H7 (cell line): ENCODE measurements at regions not wholly inside any gene's neighbourhood (a gene's known extent, or its start where the extent isn't known, plus 50 kb on each side); places are given as distances from the start of the nearest gene placed in this dataset.
A peak's percentile ranks its signal among the peaks of the same experiment; 100 is the strongest.

Experiments used
- DNase-seq: peaks from one replicate; pipeline ENCODE4 v3.0.0; 2012
- H3K27me3 ChIP-seq: 2 replicates; pipeline ENCODE4 v1.6.0; 2011; ENCODE audit warnings: mild to moderate bottlenecking, low read length; ENCODE audit not compliant: control insufficient read depth, insufficient read depth
- H3K36me3 ChIP-seq: replicated peaks from 2 replicates; pipeline ENCODE4 v1.5.1; 2011; ENCODE audit warnings: low read length; ENCODE audit not compliant: control insufficient read depth, insufficient read depth
- H3K4me3 ChIP-seq: 2 replicates; pipeline ENCODE4 v1.5.1; 2011; ENCODE audit warnings: low read depth, mild to moderate bottlenecking, control low read depth, low read length, moderate library complexity; ENCODE audit not compliant: insufficient read depth

DNA sequence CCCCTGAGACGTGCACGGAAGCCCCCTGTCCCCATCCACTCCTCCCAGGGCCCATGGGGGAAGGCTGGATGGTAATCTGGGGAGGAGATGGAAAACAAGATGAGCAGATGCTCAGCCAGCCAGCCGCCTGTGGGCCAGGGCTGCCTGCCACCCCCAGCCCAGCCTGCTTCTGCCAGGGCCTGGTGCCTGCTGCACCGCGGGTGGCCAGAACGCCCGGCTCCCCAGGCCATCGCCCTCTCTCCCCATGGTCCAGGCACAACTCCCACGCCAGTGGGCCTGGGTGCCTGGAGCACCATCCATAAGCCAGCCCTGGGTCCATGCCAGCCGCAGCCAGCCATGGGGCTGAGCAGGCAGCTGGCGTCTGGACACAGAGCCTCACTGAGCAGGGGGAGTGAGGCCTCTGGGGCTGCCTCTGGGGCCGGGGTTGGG lies 57.2 kb upstream of the ELN start:
- no peaks in the 10 kb centered on the region for H3K27me3 ChIP-seq
- peak; percentile 51 for DNase-seq
- H3K4me3 ChIP-seq, result no peak overlapping the region
- no peaks in the 10 kb centered on the region for H3K36me3 ChIP-seq

DNA sequence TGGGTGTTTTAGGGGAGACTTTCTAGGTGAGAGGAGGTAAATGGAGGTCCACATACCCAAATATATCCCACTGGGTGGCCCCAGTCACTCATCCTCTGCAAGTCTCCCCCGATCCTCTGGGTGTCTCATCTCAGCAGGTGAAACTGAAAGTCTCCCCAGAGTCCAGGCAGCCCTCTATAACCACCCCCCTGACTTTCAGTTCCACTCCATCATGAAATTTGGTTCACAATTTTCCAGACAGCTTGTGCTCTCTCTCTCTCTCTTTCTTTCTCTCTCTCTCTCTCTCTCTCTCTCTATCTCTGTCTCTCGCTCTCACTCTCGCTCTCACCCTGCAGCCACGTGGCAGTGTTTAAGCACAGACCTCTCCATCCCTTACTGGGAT lies 56.7 kb upstream of the ELN start:
- no peak for DNase-seq
- H3K27me3 ChIP-seq, result no peaks in the 10 kb centered on the region
- no peak overlapping the region for H3K4me3 ChIP-seq
- no peaks in the 10 kb centered on the region for H3K36me3 ChIP-seq

DNA sequence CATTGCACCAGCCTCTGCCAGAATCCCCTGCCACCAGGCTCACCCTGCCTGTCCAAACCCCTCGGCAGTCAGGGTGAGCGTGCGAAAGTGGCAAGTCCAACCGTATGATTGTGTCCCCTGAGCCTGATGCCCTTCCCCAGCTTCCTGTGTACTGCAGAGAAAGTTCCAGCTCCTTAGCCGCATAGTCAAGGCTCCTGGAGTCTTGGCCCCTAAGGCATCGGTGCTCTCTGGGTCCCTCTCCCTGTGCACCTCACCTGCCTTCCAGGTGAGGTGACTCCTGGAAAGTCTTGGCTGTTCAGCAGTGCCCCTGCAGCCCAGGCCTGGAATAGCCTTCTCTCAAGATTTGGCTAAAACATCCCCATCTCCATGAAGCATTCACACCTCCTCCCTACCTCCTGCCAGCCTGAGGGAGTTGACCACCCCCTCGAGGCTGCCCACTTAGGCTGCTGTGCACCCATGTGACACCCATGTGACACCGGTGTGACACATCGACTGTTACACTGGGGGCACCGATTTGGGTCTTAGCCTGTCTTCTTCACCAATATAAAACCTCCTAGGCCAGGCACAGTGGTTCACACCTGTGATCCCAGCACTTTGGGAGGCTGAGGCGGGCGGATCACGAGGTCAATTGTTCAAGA lies 56.1 kb upstream of the ELN start:
- Histone ChIP-seq H3K4me3 (no peak overlapping the region), H3K27me3 (no peaks in the 10 kb centered on the region), H3K36me3 (no peaks in the 10 kb centered on the region)
- DNase-seq, result peak; percentile 92

DNA sequence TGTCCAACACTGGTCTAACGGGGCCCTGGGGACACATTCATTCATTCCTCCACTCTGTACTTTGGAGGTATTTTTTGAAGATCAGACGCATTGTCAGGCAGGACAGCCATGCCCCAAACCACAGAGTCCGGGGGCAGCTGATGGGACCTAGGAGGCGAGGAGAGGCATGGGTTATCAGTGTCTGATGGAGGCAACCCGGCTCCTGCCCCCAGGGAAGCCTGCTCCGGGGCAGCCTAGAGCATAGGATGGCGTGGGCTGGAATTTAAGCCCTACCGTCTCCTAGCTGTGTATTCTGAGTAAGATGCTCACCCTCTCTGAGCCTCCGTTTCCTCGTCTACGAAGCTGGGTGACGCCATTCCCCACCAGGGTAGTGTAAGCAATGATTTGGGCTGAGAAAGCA lies 55.4 kb upstream of the ELN start:
- no peak for DNase-seq
- no peaks in the 10 kb centered on the region for H3K27me3 ChIP-seq

DNA sequence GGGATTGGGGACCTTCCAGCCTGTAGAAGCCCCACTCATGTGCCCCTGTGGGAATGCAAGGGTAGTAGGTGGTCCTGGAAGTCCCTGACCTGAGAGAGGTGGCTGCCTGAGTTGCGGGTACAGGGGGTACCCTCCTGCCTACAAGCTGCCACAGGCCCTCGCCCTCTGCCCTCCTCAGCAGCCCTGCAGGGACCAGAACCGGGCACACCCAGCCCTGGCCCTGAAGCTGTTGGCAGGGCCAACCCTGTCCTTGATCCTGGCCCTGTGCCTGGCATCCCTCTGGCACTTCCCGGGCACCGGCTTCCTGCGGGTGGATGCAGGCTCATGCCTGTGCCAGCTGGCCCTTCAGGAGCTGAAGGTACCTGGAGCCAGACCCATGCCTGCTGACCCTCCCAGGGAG lies 54.9 kb upstream of the ELN start:
- Histone ChIP-seq H3K4me3 (no peak overlapping the region), H3K27me3 (no peaks in the 10 kb centered on the region), H3K36me3 (no peaks in the 10 kb centered on the region)
- no peak for DNase-seq

More for the DNA sequence above, 55.4 kb upstream of the ELN start:
- no peaks in the 10 kb centered on the region for H3K36me3 ChIP-seq
- no peak overlapping the region for H3K4me3 ChIP-seq

DNA sequence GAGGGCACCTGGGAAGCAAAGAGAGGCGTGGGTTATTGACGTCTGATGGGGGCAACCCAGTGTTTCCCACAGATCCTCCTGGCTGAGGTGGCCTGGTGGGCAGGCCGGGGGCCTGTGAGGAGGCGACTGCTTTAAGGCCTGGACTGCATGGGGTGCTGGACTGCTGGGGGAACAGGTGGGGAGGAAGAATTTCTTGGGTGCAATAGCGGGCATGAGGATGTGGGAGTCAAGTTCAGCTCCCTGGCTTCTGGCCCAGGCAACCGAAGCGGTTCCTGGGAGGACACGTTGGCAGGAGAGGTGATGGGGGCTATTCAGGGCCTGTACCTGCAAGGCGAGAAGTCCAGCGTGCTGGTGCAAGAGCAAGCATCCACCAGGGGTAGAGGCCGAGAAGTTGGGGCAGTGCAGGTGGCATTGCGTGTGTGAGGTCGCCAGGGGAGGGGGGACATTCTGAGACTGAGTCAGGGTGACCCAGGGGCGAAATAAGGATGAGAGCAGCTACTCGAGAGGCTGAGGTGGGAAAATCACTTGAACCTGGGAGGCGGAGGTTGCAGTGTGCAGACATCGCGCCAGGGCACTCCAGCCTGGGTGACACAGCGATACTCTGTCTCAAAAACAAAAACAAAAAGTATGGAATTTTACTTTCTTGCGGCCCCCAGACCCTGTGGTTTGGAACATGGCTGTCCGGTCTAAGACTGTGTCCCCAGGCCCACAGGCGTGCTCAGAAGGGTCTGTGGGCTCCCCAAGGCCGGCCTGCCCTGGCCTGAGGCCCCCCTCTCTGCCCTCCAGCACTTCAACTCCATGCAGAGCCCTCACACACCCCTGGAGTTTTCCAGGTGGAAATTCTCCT lies 53.6 kb upstream of the ELN start:
- no peaks in the 10 kb centered on the region for H3K36me3 ChIP-seq
- no peak overlapping the region for H3K4me3 ChIP-seq
- no peak for DNase-seq
- H3K27me3 ChIP-seq, result no peaks in the 10 kb centered on the region

DNA sequence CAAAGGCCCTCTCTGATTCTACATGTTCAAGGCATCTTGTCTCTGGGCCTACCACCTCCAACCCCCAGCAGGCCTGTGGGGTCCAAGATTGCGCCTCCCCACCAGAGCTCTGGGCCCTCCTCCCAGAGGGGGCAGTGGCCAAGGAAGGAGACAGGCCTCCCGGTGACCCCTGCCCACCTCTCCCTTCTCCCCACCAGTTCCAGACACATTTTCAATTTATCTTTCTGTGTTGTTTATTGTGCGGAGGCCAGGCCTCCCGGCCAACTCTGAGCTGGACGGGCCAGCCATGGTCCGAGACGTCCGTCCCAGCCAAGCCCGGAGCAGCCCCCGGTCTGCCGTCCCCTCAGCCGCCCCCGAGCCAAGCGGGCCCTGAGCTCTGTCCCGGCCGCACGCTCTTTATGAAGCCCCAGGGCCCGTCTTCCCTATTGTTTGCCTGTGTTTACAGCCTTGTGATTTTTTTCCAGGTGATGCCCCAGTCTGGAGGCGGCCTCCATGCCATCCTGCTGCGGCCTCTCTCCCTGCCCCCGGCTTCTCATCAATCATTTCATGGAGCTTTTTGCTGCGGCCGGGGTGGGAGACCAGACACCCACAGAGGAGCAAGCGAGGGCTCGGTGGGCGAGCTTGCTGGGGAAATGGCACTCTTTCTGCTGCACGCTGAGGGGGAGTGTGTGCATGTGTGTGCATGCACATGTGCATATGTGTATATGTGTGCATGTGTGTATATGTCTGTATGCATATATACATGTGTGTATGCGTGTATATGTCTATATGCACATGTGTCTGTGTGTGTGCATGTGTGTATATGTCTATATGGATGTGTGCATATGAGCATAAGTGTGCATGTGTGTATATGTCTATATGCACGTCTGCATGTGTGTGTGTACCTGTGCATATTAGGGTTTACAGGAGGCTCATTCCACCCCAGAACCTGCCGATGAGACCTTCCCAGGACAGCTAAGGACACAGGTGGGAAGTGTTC lies 52.7 kb upstream of the ELN start:
- Histone ChIP-seq H3K27me3 (no peaks in the 10 kb centered on the region), H3K4me3 (no peak overlapping the region), H3K36me3 (no peaks in the 10 kb centered on the region)
- DNase-seq, result peak; percentile 52

DNA sequence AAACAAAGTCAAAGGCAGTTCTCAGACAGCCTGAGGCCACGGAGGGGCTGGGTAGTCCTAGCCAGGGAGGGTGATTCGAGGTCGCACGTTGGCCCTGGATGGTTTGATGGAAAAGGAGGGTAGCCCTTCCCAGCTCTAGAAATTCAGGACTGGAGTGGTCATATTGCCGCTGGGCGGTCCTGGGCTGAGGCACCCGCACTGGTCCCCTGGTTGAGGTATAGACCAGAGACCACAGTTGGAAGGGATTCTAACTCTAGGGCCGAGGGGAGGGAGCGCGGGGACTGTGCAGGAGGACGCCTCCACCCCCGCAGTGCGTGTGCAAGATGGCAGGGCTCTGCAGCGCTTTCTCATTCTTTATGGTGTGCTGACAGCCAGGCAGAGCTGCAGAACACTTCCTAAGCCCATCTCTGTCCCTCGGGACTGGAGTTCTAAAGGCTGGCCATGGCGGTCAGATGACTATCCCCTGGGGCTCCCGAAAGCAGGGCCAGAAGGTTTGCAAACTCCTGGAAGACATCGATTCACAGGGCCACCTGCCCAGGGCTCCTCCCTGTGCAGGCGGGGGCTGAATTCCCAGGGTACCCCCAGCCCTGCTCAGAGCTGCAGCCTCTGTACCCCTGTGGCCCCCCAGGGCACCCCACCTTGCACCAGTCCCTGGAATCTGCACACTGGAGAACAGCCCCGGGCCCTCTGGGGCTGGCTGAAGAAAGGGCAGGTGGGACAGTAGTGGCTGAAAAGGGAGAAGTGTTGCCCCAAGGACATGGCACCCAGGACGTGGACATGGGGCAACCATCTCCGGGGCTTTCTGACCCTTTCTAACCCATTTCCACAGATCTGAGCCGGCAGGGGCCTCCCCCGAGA lies 51.0 kb upstream of the ELN start:
- Histone ChIP-seq H3K4me3 (no peak overlapping the region), H3K36me3 (no peaks in the 10 kb centered on the region), H3K27me3 (no peaks in the 10 kb centered on the region)
- peak; percentile 60 for DNase-seq

DNA sequence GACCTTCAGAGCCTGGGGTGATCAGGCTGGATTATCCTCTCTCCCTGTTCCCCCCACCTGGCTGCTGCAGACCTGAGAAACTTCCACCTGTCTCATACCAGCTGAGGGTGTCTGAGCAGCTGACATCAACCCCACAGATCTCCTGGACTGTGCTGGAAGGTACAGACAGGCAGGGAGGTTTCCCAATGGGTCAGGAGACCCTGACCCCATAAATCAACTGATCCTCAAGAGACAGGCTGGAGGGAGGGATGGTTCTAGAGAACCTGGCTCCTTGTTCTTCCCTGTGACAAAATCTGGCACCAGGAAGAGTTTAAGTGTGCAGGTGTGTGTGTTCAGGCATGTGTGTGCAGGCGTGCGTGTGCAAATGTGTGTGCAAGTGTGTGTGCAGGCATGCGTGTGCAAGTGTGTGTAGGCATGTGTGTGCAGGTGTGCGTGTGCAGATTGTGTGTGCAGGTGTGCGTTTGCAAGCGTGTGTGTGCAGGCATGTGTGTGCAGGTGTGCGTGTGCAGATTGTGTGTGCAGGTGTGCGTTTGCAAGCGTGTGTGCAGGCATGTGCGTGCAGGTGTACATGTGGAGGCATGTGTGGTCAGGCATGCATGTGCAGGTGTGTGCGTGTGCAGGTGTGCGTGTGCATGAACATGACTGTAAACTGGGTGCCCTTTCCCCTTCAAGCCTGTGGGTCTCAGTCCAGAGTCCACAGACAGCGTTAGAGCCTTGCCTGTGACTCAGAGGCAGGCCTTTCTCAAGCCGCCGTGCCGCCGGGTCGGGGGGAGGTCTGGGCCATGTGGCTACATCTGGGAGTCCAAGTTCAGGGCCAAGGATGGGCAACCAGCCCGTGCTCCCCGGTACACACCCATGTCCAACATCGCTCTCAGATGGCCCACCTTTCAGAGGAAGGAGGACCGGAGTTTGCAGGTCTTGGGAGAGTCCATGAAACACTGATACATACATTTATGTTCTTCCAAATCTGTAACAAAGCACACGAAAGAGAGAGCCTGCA lies 50.1 kb upstream of the ELN start:
- Histone ChIP-seq H3K27me3 (no peaks in the 10 kb centered on the region), H3K36me3 (no peaks in the 10 kb centered on the region), H3K4me3 (no peak overlapping the region)
- peak; percentile 48 for DNase-seq
